Spleen (tissue), 7 donors: ENCODE measurements at regions not wholly inside any gene's neighbourhood (a gene's known extent, or its start where the extent isn't known, plus 50 kb on each side); places are given as distances from the start of the nearest gene placed in this dataset.

Experiments
- POLR2A ChIP-seq, 3 donors: fragments of 450-650 bp; IDR thresholded peaks; one replicate each; pipeline ENCODE4 v1.5.1; 2017; ENCODE audit warnings: antibody characterized with exemption in 3 of 3, mild to moderate bottlenecking in 1 of 3
- TF ChIP-seq, protein P1 (sequence below), 11 experiments: fragments of 200-600 bp in 7 of 11; fragments of 450-650 bp in 4 of 11; sonication (generic) in 4 of 11; IDR thresholded peaks in 8 of 11; conservative IDR thresholded peaks in 3 of 11; 1 replicate in 7 of 11; 2 replicates in 4 of 11; pipeline versions ENCODE4 v1.4.0 to v1.8.0; 2016 to 2021; ENCODE audit warnings: antibody characterized with exemption in 11 of 11, inconsistent platforms in 4 of 11, mild to moderate bottlenecking in 1 of 11
- donor health status: DM: no; HTN: no; CAD: no; lungs with moderate emphysema.
- donor health status: DM: no; HTN: no; CAD: no.
- donor health status: DM: no; HTN: no; CAD: no.

DNA sequence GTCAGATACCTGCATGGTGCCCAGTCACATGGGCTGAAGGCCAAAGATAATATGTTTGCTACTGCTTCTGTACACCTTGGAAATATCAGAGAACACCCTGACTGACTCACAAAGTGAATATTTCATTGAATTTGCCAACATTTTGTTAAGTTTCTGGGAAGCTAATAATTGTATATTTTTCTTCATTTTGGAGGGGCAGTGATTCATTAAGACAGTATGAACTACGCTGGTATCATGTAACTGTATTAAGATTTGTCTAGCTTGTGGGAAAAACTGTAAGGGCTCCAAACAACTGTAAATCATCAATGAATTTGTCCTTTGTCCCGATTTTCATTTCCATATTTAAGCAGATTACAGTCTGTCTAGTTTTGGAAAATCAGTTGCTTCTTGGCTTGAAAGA is 102.3 kb upstream of the CCN2 start:
- TF ChIP-seq, protein P1, sequence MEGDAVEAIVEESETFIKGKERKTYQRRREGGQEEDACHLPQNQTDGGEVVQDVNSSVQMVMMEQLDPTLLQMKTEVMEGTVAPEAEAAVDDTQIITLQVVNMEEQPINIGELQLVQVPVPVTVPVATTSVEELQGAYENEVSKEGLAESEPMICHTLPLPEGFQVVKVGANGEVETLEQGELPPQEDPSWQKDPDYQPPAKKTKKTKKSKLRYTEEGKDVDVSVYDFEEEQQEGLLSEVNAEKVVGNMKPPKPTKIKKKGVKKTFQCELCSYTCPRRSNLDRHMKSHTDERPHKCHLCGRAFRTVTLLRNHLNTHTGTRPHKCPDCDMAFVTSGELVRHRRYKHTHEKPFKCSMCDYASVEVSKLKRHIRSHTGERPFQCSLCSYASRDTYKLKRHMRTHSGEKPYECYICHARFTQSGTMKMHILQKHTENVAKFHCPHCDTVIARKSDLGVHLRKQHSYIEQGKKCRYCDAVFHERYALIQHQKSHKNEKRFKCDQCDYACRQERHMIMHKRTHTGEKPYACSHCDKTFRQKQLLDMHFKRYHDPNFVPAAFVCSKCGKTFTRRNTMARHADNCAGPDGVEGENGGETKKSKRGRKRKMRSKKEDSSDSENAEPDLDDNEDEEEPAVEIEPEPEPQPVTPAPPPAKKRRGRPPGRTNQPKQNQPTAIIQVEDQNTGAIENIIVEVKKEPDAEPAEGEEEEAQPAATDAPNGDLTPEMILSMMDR (IDR thresholded peaks at IDR 0.05 in 8 of 11, conservative IDR thresholded peaks at IDR 0.05 in 3 of 11): no peak
- no peak for TF ChIP-seq POLR2A (IDR thresholded peaks at IDR 0.05)
